ENCODE measurements at regions not wholly inside any gene's neighbourhood (a gene's known extent, or its start where the extent isn't known, plus 50 kb on each side); places are given as distances from the start of the nearest gene placed in this dataset.

DNA sequence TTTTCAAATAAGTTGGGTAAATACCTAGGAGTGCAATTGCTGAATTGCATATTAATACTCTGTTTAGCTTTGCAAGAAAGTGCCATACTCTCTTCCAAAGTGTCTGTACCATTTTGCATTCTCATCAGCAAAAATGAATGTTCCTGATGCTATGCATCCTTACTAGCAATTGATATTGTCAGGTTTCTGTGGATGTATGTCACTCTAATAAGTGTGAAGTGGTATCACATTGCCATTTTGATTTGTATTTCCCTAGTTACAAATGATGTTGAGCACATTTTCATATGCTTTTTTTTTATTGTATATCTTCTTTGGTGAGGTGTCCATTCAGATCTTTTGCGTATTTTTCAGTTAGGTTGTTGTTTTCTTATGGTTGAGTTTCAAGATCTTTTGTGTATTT, 230.4 kb upstream of the MAGI2 start:
- no peak overlapping the region for H3K4me3 ChIP-seq (ENCODE audit: low read length in 3 of 3)
- H3K9ac ChIP-seq (ENCODE audit: low read depth in 1 of 3, low read length in 3 of 3) = no peak overlapping the region
- H3K9me3 ChIP-seq (ENCODE audit: control insufficient read depth in 3 of 3, low read length in 3 of 3) = no peaks in the 10 kb centered on the region
- no peak overlapping the region for H3K27ac ChIP-seq (ENCODE audit: low read depth, low read length)
- no peaks in the 10 kb centered on the region for H3K27me3 ChIP-seq (ENCODE audit: control insufficient read depth in 3 of 3, insufficient read depth in 3 of 3, low read length in 3 of 3)
- no peaks in the 10 kb centered on the region for H3K4me1 ChIP-seq (ENCODE audit: control insufficient read depth in 3 of 3, insufficient read depth in 3 of 3, low read length in 3 of 3)
- H3K36me3 ChIP-seq (ENCODE audit: control insufficient read depth in 3 of 3, insufficient read depth in 3 of 3, low read length in 3 of 3) = no peaks in the 10 kb centered on the region

DNA sequence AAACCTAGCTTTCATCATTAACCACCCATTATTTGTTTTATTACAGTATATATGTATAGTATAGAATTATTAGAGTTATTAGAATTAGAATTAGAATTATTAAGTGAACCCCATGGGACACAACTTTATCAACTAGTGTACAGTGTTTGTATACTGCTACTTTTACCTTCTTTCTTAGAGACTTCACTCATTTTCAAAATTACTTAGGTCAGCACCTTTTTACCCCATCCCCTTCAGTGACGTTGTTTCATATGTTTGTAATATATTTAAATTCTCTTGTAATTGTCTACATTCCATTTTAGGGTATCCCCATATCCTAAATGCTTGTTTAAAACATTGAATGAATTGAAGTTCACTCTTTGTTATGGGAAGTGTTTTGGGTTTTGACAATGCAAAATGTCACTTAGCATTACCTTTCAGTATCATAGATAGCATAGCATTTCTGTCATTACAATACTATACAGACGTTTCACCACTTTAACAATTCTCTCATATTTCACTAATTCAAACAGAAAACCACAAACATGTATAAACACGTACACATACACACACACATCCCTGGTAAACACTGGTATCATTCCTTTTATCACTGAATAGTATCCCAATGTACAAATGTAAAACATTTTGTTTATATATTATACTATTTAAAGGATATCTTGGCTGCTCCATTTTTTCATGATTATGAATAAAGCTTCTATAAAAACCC, 229.9 kb upstream of the MAGI2 start:
- Histone ChIP-seq H3K4me3 (ENCODE audit: low read length in 3 of 3) (no peak overlapping the region), H3K4me1 (ENCODE audit: control insufficient read depth in 3 of 3, insufficient read depth in 3 of 3, low read length in 3 of 3) (no peaks in the 10 kb centered on the region), H3K9ac (ENCODE audit: low read depth in 1 of 3, low read length in 3 of 3) (no peak overlapping the region), H3K36me3 (ENCODE audit: control insufficient read depth in 3 of 3, insufficient read depth in 3 of 3, low read length in 3 of 3) (no peaks in the 10 kb centered on the region), H3K9me3 (ENCODE audit: control insufficient read depth in 3 of 3, low read length in 3 of 3) (no peaks in the 10 kb centered on the region), H3K27ac (ENCODE audit: low read depth, low read length) (no peak overlapping the region), H3K27me3 (ENCODE audit: control insufficient read depth in 3 of 3, insufficient read depth in 3 of 3, low read length in 3 of 3) (no peaks in the 10 kb centered on the region)

DNA sequence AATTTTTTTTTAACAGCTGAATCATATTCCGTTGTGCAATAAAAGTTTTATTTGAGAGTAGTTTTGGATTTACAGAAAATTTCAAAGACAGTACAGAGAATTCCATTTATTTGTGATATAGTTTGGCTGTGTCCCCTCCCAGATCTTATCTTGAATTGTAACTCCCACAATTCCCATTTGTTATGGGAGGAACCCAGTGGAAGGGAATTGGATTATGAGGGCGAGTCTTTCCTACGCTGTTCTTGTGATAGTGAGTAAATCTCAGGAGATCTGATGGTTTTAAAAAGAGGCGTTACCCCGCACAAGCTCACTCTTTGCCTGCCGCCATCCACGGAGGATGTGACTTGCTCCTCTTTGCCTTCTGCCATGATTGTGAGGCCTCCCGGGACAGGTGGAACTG, 228.0 kb upstream of the MAGI2 start:
- Histone ChIP-seq H3K4me3 (ENCODE audit: low read length in 3 of 3) (no peak overlapping the region), H3K4me1 (ENCODE audit: control insufficient read depth in 3 of 3, insufficient read depth in 3 of 3, low read length in 3 of 3) (no peaks in the 10 kb centered on the region), H3K27me3 (ENCODE audit: control insufficient read depth in 3 of 3, insufficient read depth in 3 of 3, low read length in 3 of 3) (no peaks in the 10 kb centered on the region), H3K9me3 (ENCODE audit: control insufficient read depth in 3 of 3, low read length in 3 of 3) (no peaks in the 10 kb centered on the region), H3K36me3 (ENCODE audit: control insufficient read depth in 3 of 3, insufficient read depth in 3 of 3, low read length in 3 of 3) (no peaks in the 10 kb centered on the region), H3K9ac (ENCODE audit: low read depth in 1 of 3, low read length in 3 of 3) (no peak overlapping the region), H3K27ac (ENCODE audit: low read depth, low read length) (no peak overlapping the region)

DNA sequence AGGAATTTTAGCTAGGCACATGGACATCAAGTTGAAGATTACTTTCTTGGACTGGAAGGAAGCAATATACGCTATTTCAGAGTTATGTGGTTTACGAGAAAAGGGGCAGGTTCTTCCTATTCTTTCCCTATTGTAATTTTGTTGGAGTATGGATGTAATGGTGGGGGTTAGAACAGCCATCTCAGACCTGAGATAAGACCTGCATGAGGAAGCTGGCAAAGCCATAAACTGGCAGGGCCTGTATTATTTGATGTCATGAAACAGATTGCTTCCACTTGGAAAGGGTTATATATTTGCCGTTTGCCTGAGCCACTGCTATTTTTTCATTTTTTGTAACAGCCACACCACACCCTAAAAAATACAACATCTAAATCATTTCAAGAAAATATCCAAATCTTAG, 220.5 kb upstream of the MAGI2 start:
- Histone ChIP-seq H3K9ac (ENCODE audit: low read depth in 1 of 3, low read length in 3 of 3) (no peak overlapping the region), H3K27ac (ENCODE audit: low read depth, low read length) (no peak overlapping the region), H3K27me3 (ENCODE audit: control insufficient read depth in 3 of 3, insufficient read depth in 3 of 3, low read length in 3 of 3) (no peaks in the 10 kb centered on the region), H3K36me3 (ENCODE audit: control insufficient read depth in 3 of 3, insufficient read depth in 3 of 3, low read length in 3 of 3) (no peaks in the 10 kb centered on the region), H3K9me3 (ENCODE audit: control insufficient read depth in 3 of 3, low read length in 3 of 3) (no peaks in the 10 kb centered on the region), H3K4me1 (ENCODE audit: control insufficient read depth in 3 of 3, insufficient read depth in 3 of 3, low read length in 3 of 3) (no peaks in the 10 kb centered on the region), H3K4me3 (ENCODE audit: low read length in 3 of 3) (no peak overlapping the region)

DNA sequence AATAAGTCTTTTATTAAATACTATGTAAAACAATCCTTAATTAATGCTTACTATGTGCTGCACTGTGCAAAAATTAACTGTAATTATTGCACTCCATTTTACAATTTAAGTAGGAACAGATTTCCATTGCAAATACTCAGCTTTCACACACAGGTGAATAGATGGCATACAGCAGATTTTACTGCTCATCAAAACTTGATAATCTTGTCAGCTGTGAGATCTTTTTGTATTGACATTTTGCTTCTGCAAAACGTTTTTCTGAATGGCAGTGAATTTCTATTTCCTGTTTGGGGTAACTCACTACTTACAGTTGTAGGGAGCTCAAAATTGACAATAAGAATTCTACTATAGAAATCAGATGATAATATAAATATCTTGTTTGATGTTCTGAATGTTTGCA, 220.0 kb upstream of the MAGI2 start:
- Histone ChIP-seq H3K9me3 (ENCODE audit: control insufficient read depth in 3 of 3, low read length in 3 of 3) (no peaks in the 10 kb centered on the region), H3K27ac (ENCODE audit: low read depth, low read length) (no peak overlapping the region), H3K4me1 (ENCODE audit: control insufficient read depth in 3 of 3, insufficient read depth in 3 of 3, low read length in 3 of 3) (no peaks in the 10 kb centered on the region), H3K36me3 (ENCODE audit: control insufficient read depth in 3 of 3, insufficient read depth in 3 of 3, low read length in 3 of 3) (no peaks in the 10 kb centered on the region), H3K9ac (ENCODE audit: low read depth in 1 of 3, low read length in 3 of 3) (no peak overlapping the region), H3K4me3 (ENCODE audit: low read length in 3 of 3) (no peak overlapping the region), H3K27me3 (ENCODE audit: control insufficient read depth in 3 of 3, insufficient read depth in 3 of 3, low read length in 3 of 3) (no peaks in the 10 kb centered on the region)

DNA sequence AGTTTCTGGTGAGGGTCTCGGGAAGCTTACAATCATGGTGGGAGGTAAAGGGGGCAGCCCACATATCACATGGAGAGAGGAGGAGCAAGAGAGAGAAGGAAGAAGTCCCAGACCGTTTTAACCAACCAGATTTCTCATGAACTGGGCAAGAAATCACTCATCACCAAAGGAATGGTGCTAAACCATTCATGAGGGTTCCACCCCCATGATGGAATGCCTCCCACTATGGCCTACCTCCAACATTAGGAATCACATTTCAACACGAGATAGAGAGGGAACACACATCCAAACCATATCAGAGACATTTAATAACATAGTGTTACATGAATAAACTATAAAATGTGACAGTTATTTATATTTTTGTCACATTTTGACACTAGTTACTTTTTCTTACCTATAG, 214.8 kb upstream of the MAGI2 start:
- no peaks in the 10 kb centered on the region for H3K27me3 ChIP-seq (ENCODE audit: control insufficient read depth in 3 of 3, insufficient read depth in 3 of 3, low read length in 3 of 3)

DNA sequence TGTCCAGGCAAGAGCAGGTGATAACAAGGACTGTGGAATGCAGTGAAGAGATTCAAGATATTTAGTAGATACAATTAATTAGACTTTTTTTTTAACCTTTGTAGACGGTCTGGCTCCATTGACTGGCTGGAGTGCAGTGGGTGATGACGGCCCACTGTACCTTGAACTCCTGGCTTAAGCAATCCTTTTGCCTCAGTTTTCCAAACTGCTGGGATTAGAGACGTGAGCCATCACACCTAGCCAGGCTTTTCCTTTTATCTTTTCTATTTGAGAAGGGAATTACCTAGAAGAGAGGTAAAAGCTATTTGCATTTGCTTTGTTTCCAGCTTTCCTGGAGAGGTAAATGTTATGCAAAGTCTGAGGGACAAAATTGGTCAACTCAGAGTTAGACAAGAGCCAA, 213.0 kb upstream of the MAGI2 start:
- H3K36me3 ChIP-seq (ENCODE audit: control insufficient read depth in 3 of 3, insufficient read depth in 3 of 3, low read length in 3 of 3) = no peaks in the 10 kb centered on the region
- H3K9me3 ChIP-seq (ENCODE audit: control insufficient read depth in 3 of 3, low read length in 3 of 3) = no peaks in the 10 kb centered on the region
- no peaks in the 10 kb centered on the region for H3K4me1 ChIP-seq (ENCODE audit: control insufficient read depth in 3 of 3, insufficient read depth in 3 of 3, low read length in 3 of 3)
- H3K9ac ChIP-seq (ENCODE audit: low read depth in 1 of 3, low read length in 3 of 3) = no peak overlapping the region
- no peak overlapping the region for H3K4me3 ChIP-seq (ENCODE audit: low read length in 3 of 3)
- H3K27me3 ChIP-seq (ENCODE audit: control insufficient read depth in 3 of 3, insufficient read depth in 3 of 3, low read length in 3 of 3) = no peaks in the 10 kb centered on the region
- no peak overlapping the region for H3K27ac ChIP-seq (ENCODE audit: low read depth, low read length)

More for the DNA sequence above, 214.8 kb upstream of the MAGI2 start:
- Histone ChIP-seq H3K4me1 (ENCODE audit: control insufficient read depth in 3 of 3, insufficient read depth in 3 of 3, low read length in 3 of 3) (no peaks in the 10 kb centered on the region), H3K27ac (ENCODE audit: low read depth, low read length) (no peak overlapping the region), H3K4me3 (ENCODE audit: low read length in 3 of 3) (no peak overlapping the region), H3K36me3 (ENCODE audit: control insufficient read depth in 3 of 3, insufficient read depth in 3 of 3, low read length in 3 of 3) (no peaks in the 10 kb centered on the region), H3K9ac (ENCODE audit: low read depth in 1 of 3, low read length in 3 of 3) (no peak overlapping the region), H3K9me3 (ENCODE audit: control insufficient read depth in 3 of 3, low read length in 3 of 3) (no peaks in the 10 kb centered on the region)

DNA sequence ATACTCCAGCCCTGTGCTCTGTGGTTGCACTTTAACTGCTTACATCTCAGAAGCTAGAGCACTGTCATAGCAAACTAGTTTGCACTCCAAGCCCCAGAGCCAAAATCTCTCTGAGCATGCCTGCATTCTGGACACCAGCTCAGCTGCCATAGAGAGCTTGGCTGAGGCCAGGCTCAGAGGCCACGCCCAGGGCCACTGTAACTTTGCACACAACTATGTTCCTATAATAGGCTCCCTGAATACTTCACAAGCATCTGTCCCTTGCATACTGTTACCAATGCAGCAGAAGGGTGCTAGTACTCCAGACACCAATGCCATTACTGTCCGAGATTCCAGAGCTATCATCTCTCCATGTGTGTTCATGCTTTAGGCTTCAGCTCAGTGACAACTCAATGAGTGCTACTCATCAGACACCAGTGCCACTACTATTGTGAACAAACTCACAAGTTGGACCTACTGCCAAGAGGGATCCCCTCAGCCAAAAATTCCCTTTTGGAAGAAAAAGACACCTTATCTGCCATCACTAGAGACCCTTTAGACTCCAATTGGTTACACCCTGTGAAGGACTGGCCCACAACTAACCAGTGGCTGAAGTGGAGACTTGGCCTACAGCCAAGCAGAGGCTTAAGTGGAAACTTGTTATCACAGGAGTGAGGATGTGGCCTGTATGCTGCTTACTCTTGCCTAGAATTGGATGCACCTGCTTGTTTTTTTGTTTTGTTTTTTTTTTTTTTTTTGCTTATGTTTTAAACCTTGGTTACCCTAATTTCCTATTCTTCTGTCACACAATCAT, 211.6 kb upstream of the MAGI2 start:
- H3K27me3 ChIP-seq (ENCODE audit: control insufficient read depth in 3 of 3, insufficient read depth in 3 of 3, low read length in 3 of 3) = no peaks in the 10 kb centered on the region
- no peak overlapping the region for H3K4me3 ChIP-seq (ENCODE audit: low read length in 3 of 3)
- no peaks in the 10 kb centered on the region for H3K9me3 ChIP-seq (ENCODE audit: control insufficient read depth in 3 of 3, low read length in 3 of 3)
- no peak overlapping the region for H3K27ac ChIP-seq (ENCODE audit: low read depth, low read length)
- H3K4me1 ChIP-seq (ENCODE audit: control insufficient read depth in 3 of 3, insufficient read depth in 3 of 3, low read length in 3 of 3) = no peaks in the 10 kb centered on the region
- no peak overlapping the region for H3K9ac ChIP-seq (ENCODE audit: low read depth in 1 of 3, low read length in 3 of 3)
- no peaks in the 10 kb centered on the region for H3K36me3 ChIP-seq (ENCODE audit: control insufficient read depth in 3 of 3, insufficient read depth in 3 of 3, low read length in 3 of 3)

DNA sequence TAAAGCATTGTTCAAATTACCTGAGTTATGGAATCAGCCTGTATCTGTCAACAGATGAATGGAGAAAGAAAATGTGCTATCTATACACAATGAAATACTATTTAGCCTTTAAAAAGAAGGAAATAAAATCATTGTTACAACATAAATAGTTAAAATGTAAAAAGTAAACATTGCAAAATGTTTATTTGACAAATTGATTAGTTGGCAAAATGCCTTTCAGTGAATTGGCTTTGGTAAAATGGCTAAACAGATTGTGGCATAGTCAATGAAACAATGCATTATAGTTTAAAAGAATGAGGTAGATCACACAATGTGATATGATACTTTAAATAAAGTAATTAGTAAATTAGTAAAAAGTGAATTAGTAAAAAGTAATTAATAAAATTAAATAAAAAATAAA, 204.8 kb upstream of the MAGI2 start:
- H3K9me3 ChIP-seq (ENCODE audit: control insufficient read depth in 3 of 3, low read length in 3 of 3) = no peaks in the 10 kb centered on the region
- no peaks in the 10 kb centered on the region for H3K36me3 ChIP-seq (ENCODE audit: control insufficient read depth in 3 of 3, insufficient read depth in 3 of 3, low read length in 3 of 3)
- H3K4me3 ChIP-seq (ENCODE audit: low read length in 3 of 3) = no peak overlapping the region
- no peak overlapping the region for H3K9ac ChIP-seq (ENCODE audit: low read depth in 1 of 3, low read length in 3 of 3)
- H3K27ac ChIP-seq (ENCODE audit: low read depth, low read length) = no peak overlapping the region
- H3K27me3 ChIP-seq (ENCODE audit: control insufficient read depth in 3 of 3, insufficient read depth in 3 of 3, low read length in 3 of 3) = no peaks in the 10 kb centered on the region
- H3K4me1 ChIP-seq (ENCODE audit: control insufficient read depth in 3 of 3, insufficient read depth in 3 of 3, low read length in 3 of 3) = no peaks in the 10 kb centered on the region

DNA sequence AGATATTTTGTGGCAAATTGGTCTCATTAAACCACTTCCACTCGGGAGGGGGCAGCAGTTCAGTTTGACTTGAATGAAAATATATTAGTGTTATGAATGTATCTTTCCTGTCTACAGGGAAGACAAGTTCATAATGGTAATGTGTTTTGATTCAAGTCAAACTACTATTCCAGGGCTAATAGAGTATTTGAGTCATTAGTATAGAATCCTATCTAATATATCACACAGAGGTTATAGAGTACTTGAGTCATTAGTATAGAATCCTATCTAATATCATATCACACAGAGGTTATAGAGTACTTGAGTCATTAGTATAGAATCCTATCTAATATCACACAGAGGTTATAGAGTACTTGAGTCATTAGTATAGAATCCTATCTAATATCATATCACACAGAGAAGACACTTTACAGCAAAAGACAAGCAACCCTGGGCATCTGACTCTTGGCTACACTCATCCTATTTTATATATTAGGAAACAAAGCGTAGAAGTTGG, 199.7 kb upstream of the MAGI2 start:
- Histone ChIP-seq H3K4me3 (ENCODE audit: low read length in 3 of 3) (no peak overlapping the region), H3K9me3 (ENCODE audit: control insufficient read depth in 3 of 3, low read length in 3 of 3) (no peaks in the 10 kb centered on the region), H3K27ac (ENCODE audit: low read depth, low read length) (no peak overlapping the region), H3K36me3 (ENCODE audit: control insufficient read depth in 3 of 3, insufficient read depth in 3 of 3, low read length in 3 of 3) (no peaks in the 10 kb centered on the region), H3K4me1 (ENCODE audit: control insufficient read depth in 3 of 3, insufficient read depth in 3 of 3, low read length in 3 of 3) (no peaks in the 10 kb centered on the region), H3K9ac (ENCODE audit: low read depth in 1 of 3, low read length in 3 of 3) (no peak overlapping the region), H3K27me3 (ENCODE audit: control insufficient read depth in 3 of 3, insufficient read depth in 3 of 3, low read length in 3 of 3) (no peaks in the 10 kb centered on the region)

Data from skeletal muscle tissue (tissue), 3 donors.